Activated T-cell treated with anti-CD3 and anti-CD28 coated beads for 1 hour (primary cell): ENCODE measurements at regions not wholly inside any gene's neighbourhood (a gene's known extent, or its start where the extent isn't known, plus 50 kb on each side); places are given as distances from the start of the nearest gene placed in this dataset.

Experiments used
- DNase-seq: peaks from one replicate; pipeline ENCODE4 v3.0.0-alpha.2; 2020; ENCODE audit warnings: low read depth

DNA sequence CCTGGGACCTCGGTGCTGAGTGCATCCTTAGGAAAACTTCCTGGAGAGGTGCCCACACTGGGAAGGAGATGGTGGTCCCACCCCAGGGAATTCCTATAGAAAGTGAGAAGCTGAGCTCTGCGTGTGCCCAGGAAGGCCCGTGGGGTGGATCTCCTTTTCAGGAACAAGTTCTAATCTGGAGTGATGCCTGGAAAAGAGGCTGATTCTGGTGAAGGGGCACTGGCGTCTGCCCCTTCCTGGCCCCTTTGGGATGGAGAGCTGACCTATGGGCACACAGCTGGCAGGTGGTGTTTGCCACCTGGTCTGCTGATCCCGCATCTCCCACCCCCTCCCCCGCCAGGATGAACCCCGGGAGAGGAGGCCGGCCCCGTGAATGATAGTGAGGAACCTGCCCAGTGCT is 142.0 kb upstream of the RTL1 start:
- DNase-seq = no peak

DNA sequence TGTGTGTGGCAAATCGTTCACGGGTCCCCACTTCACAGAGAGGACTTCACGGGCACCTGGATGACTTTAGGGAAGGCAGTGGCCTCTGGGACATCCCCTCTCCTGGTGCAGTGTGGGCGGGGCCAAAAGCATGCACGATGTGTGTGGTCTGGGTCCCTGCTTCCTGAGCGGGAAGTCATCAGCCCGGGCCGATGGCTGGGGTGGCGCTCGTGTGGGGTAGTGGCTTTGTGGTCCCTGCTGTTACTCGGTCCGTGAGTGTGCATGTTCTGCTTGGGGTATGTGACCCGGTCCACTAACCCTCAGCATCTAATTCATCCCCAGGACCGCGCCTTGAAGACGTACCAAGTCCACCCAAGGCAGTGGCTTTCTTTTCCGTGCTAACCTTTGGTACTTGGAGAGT is 142.5 kb upstream of the RTL1 start:
- DNase-seq = no peak

DNA sequence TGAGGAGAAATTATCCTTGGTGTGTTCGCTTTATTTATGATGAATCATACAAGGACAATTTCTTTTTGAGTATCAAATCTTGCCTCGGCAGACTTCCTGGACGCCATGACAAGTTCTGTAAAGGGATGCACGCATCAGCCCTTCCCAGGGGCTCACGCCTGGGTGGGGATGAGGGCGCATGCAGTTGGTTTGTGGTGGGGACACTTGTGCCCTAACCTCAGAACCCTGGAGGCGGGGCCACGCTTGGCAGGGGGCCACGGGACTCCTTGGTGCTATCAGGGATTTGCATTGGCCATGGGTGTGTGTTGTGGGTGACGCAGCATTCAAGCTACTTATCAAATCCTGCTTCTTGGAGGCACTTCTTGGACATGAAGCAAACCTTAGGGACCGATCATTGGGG is 143.8 kb upstream of the RTL1 start:
- DNase-seq = no peak

DNA sequence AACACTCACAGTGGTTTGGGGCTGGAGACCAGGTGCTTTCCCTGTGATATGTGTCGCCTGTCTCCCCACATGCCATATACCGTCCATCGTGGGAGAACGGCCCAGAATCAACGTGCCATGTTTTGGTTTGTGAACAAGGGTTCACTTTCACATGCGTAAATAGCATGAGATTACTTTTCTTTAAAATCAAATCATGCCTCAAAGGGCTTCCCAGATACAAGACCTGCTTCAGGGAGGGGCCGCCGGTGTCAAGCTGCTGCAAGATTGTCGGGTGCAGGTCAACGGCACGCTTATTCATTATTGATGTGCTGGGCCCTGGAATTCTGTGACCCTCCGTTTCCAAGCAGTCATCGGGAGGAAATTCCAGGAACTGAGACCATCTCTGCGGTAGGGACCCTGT is 145.2 kb upstream of the RTL1 start:
- DNase-seq = no peak

DNA sequence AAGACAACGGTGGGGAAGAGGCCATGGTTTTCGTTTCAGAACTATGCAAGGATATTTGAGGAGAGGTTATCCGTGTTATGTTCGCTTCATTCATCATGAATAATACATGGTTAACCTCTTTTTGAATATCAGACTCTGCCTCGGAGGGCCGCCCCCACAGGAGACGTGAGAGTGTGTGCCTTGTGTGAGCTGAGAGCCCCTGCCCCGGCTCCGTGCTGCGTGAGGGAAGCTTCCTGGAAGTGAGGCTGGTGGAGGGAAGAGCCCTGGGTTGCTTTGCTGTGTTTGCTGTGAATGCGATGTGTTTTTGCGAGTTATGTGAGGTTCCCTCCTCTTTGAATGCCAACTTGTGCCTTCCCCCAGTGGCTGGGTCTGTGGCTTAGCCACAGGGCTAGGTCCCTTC is 146.0 kb upstream of the RTL1 start:
- DNase-seq = no peak

- no peak for DNase-seq
Observed at GRCh38 chr14:101049942-101050341, 146.4 kb upstream of the RTL1 start.

- DNase-seq = no peak
Observed at GRCh38 chr14:101050901-101051490, 147.5 kb upstream of the RTL1 start.

DNA sequence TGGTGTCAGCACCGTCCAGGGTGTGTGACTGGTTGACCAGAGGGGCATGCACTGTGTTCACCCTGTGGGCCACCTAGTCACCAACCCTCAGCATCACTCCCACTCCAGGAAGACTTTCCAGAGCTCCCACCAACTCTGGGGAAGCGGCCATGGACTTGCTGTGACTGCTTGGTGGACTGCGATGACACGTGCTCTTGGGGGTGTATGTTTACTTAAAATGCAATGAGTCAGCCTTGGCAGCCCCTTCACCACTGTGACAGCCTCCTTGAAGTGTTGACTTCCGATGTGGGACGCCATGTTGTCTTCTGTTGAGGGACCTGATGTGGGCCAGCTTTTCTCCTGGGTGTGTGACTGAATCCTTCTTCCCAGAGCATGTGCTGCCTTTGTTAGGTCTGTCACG is 151.1 kb upstream of the RTL1 start:
- DNase-seq = no peak

GRCh38 chr14:101055106-101055662 is 151.7 kb upstream of the RTL1 start:
- DNase-seq = no peak

GRCh38 chr14:101055776-101056374 is 152.4 kb upstream of the RTL1 start:
- no peak for DNase-seq

DNA sequence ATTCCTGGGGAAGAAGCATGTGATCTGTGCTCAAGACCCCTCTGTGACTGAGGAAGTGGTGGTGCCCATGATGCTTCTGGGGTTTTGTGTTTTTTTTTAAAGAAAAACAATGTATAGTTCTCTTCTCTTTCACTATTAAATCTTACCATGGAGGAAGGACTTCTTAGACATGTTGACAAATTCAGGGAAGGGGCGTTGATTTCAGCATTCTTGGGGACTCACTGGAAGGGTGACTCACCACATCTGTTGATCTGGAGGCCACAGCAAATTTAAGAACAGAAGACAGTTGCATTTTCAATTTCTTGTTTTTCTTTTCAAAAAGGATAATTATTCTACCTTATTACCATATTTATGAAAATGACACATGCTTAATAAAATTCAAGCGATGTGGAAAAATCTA is 152.9 kb upstream of the RTL1 start:
- DNase-seq = no peak

DNA sequence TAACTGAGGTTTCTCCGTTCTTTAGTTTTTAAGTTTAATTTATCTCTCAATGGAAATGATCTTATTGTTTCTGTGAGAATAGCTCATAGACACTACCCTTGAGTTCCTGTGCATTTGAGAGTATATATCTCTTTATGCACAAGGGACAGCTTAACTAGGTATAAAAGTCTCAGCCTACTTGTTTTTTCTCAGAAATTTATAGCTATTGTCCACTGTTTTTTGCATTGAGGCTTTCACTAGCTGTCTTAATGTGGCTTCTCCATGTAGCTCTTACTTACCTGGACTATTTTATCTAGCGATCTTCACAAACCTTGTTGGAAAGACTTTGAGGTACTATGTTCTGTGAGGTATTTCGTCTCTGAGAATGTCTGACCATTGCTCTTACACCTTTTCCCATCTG is 153.9 kb upstream of the RTL1 start:
- DNase-seq = no peak

GRCh38 chr14:101058571-101058970 is 155.0 kb upstream of the RTL1 start:
- DNase-seq = no peak

- DNase-seq = no peak
Observed at GRCh38 chr14:101060171-101060601, 156.7 kb upstream of the RTL1 start.

- no peak for DNase-seq
Observed at GRCh38 chr14:101061411-101062064, 158.0 kb upstream of the RTL1 start.

- no peak for DNase-seq
Observed at GRCh38 chr14:101062065-101062450, 158.5 kb upstream of the RTL1 start.

GRCh38 chr14:101062601-101063000 is 159.1 kb upstream of the RTL1 start:
- DNase-seq = no peak

DNA sequence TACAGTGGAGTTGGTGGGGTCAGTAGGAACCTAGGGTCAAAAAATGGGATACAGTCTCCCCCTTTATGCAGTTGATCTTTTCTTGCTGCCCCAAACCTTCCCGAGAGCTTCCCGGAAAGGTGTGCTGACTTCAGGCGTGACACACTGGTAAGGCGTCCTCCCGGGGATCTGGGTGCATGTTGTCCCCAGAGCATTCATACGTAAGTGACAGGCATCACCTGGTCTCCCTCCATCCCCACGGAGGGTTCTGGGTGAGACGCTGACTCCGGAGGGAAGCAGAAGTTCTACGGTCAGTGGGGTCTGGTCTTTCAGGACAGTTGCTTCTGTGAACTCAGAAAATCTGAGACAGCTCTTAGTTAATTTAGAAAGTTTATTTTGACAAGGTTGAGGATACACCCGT is 159.6 kb upstream of the RTL1 start:
- no peak for DNase-seq

DNA sequence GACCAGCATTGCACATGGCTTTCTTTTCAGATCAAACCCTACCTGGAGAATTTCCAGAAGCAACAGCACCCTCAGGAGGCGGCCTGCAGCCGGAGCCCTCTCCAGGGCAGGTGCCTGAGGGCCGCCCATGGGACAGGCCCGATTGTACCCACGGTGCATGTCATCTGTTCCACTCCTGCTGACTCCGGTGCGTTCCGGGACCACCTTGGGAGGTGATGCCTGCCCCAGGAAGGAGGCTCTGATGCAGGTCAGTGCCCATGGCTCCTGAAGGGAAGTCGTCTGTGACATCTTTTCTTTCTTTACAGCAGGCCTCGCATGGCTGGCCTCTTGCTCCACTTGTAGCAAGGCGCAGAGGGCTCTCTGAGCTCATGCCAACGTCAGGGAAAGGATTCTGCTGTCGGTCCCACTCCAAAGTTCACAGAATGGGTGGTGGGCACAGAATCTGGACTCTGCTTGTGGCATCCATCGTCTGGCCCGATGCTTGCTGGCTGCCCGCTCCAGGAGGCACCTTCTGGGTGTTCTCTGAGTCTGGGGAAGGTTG is 160.7 kb upstream of the RTL1 start:
- no peak for DNase-seq

DNA sequence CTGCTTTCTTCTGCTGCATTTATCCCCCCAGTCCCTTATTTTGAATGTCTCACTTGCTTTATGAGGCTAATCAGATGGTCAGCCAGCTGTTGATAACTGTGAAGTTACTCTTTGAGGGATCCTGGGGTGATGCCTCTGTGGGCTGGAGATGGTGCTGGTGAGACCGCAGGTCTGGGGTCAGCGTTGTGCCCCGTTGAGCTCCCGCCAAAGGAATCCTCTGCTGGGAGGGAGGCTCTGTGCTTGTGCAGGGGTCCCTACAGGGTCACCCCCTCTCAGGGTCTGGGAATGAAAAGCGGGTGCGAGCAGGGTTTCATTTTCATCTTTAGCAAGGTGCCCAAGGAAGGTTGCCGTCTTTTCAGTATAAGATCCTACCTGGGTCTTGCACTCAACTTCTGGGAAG is 161.2 kb upstream of the RTL1 start:
- no peak for DNase-seq

DNA sequence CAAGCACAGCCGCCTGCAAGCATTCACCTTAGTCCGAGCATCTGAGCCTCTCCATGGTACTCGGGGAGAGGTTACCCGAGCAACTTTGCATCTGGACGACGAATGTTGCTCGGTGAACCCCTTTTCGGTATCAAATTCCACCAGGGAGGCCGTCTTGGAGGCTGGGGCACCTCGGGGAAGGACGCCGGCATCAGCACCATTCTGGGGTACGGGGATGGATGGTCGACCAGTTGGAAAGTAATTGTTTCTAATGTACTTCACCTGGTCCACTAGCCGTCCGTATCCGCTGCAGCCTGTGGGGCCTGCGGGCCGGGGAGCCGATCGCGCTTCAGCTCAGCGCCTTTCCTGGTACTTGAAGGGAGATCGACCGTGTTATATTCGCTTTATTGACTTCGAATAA is 161.7 kb upstream of the RTL1 start:
- DNase-seq = no peak

- no peak for DNase-seq
Observed at GRCh38 chr14:101065696-101066694, 162.5 kb upstream of the RTL1 start.
